HepG2 (cell line): ENCODE measurements at regions not wholly inside any gene's neighbourhood (a gene's known extent, or its start where the extent isn't known, plus 50 kb on each side); places are given as distances from the start of the nearest gene placed in this dataset.

Experiments
- ATAC-seq: fragments of 200-7000 bp; cut with Tn5 transposase; 3 replicates; pipeline ENCODE4 v1.9.1; 2020; ENCODE audit warnings: mild to moderate bottlenecking, moderate library complexity
- BruUV-seq: library from RNA; stranded (reverse); fragments of 400-500 nt; replicated peaks from 2 replicates; lab custom pipeline; 2021; lab: Mats Ljungman, UMichigan
- CTCF ChIA-PET: fragments of 300-600 bp; formaldehyde crosslinking; extraction: SDS; loops from one replicate; lab custom pipeline; 2021; ENCODE audit warnings: low total read pairs, inconsistent platforms, low intra/inter-chr PET ratio; lab: Yijun Ruan, JAX
- POLR2A ChIA-PET: fragments of 350-600 bp; sonication (Branson Sonifier 250); formaldehyde crosslinking; loops from one replicate; lab custom pipeline; 2020; ENCODE audit warnings: antibody characterized with exemption, inconsistent platforms; lab: Yijun Ruan, JAX
- DNase-seq: peaks from one replicate; pipeline ENCODE4 v3.0.0-alpha.2; 2015; ENCODE audit warnings: low spot score
- FAIRE-seq: peaks from 3 replicates; lab custom pipeline; 2011; peaks lifted over from hg19 to GRCh38; lab: Jason Lieb, UNC
- H2AFZ ChIP-seq: one replicate; pipeline ENCODE4 v1.6.1; 2011; ENCODE audit warnings: low read length, inconsistent platforms
- H3K27ac ChIP-seq: fragments of 300-600 bp; 3 replicates; pipeline ENCODE4 v1.8.0; 2011; ENCODE audit warnings: mixed run types, mild to moderate bottlenecking, mixed read lengths, low read length, inconsistent platforms; ENCODE audit not compliant: insufficient read depth; ENCODE audit errors: extremely low read length
- H3K27me3 ChIP-seq, 2 experiments: fragments of 200-600 bp in 1 of 2; 2 replicates in 1 of 2; 3 replicates in 1 of 2; pipeline versions ENCODE4 v1.6.0 to v1.8.0; 2011; ENCODE audit warnings: low read length in 2 of 2, mild to moderate bottlenecking in 2 of 2, moderate library complexity in 2 of 2, inconsistent platforms in 1 of 2; ENCODE audit not compliant: insufficient read depth in 2 of 2, control insufficient read depth in 1 of 2
- H3K36me3 ChIP-seq, 2 experiments: fragments of 200-600 bp in 1 of 2; replicated peaks in 1 of 2; 2 replicates in 1 of 2; 3 replicates in 1 of 2; pipeline versions ENCODE4 v1.5.1 to v1.8.0; 2011; ENCODE audit warnings: low read length in 2 of 2, inconsistent platforms in 1 of 2; ENCODE audit not compliant: insufficient read depth in 2 of 2, control insufficient read depth in 1 of 2
- H3K4me1 ChIP-seq: 2 replicates; pipeline ENCODE4 v1.5.1; 2012; ENCODE audit warnings: low read length, inconsistent platforms; ENCODE audit not compliant: insufficient read depth
- H3K4me2 ChIP-seq: 2 replicates; pipeline ENCODE4 v1.6.0; 2011; ENCODE audit warnings: low read depth, low read length, inconsistent platforms
- H3K4me3 ChIP-seq, 3 experiments: fragments of 200-600 bp in 1 of 3; sonication (generic), shearing (Covaris generic) in 1 of 3; replicated peaks in 1 of 3; 2 replicates each; pipeline ENCODE4 v1.5.1; 2011 to 2016; ENCODE audit warnings: low read length in 3 of 3, inconsistent platforms in 2 of 3, low read depth in 2 of 3, mild to moderate bottlenecking in 2 of 3, control low read depth in 1 of 3, mixed read lengths in 1 of 3; ENCODE audit not compliant: insufficient read depth in 1 of 3
- H3K79me2 ChIP-seq: one replicate; pipeline ENCODE4 v1.6.1; 2011; ENCODE audit warnings: low read length, inconsistent platforms; ENCODE audit not compliant: insufficient read depth
- H3K9ac ChIP-seq: 2 replicates; pipeline ENCODE4 v1.6.0; 2011; ENCODE audit warnings: mild to moderate bottlenecking, low read depth, low read length, inconsistent platforms; ENCODE audit not compliant: insufficient read depth
- H3K9me3 ChIP-seq: 2 replicates; pipeline ENCODE4 v1.5.1; 2012; ENCODE audit warnings: mild to moderate bottlenecking, low read length
- H4K20me1 ChIP-seq: 2 replicates; pipeline ENCODE4 v1.6.0; 2011; ENCODE audit warnings: inconsistent platforms, mild to moderate bottlenecking, low read length, moderate library complexity; ENCODE audit not compliant: insufficient read depth
- FOXK2 ChIP-seq: fragments of 450-650 bp; IDR thresholded peaks from 2 replicates; pipeline ENCODE4 v1.6.1; 2016
- HMG20A ChIP-seq: IDR thresholded peaks from 2 replicates; pipeline ENCODE4 v1.6.1; 2016; ENCODE audit warnings: borderline replicate concordance
- IKZF1 ChIP-seq: fragments of 450-650 bp; IDR thresholded peaks from 2 replicates; pipeline ENCODE4 v1.7.1; 2016
- KDM1A ChIP-seq: IDR thresholded peaks from 2 replicates; pipeline ENCODE4 v1.6.1; 2016; ENCODE audit warnings: missing compliant biosample characterization
- KDM2A ChIP-seq: sonication (generic); formaldehyde crosslinking; IDR thresholded peaks from 2 replicates; pipeline ENCODE4 v1.4.0; 2020; ENCODE audit warnings: low read depth, missing genetic modification reagents, borderline replicate concordance
- LBX2 ChIP-seq: sonication (generic); formaldehyde crosslinking; IDR thresholded peaks from 2 replicates; pipeline ENCODE4 v1.5.0; 2020; ENCODE audit warnings: missing genetic modification reagents, mild to moderate bottlenecking, borderline replicate concordance
- MXD3 ChIP-seq: IDR thresholded peaks from 2 replicates; pipeline ENCODE4 v1.6.1; 2016; ENCODE audit warnings: mild to moderate bottlenecking, missing biosample characterization, missing genetic modification reagents
- SNAPC4 ChIP-seq: sonication (generic); formaldehyde crosslinking; IDR thresholded peaks from 2 replicates; pipeline ENCODE4 v1.4.0; 2020; ENCODE audit warnings: mild to moderate bottlenecking, missing genetic modification reagents
- SP140L ChIP-seq: sonication (generic); formaldehyde crosslinking; IDR thresholded peaks from 2 replicates; pipeline ENCODE4 v1.4.0; 2020; ENCODE audit warnings: missing genetic modification reagents, borderline replicate concordance
- TFAP4 ChIP-seq: sonication (generic); IDR thresholded peaks from 2 replicates; pipeline ENCODE4 v1.6.1; 2016; ENCODE audit warnings: low read depth, borderline replicate concordance
- ZFP36L1 ChIP-seq: sonication (generic); formaldehyde crosslinking; IDR thresholded peaks from 2 replicates; pipeline ENCODE4 v1.8.0; 2022; ENCODE audit warnings: mild to moderate bottlenecking, missing genetic modification reagents, moderate library complexity
- ZFP41 ChIP-seq: sonication (generic); formaldehyde crosslinking; IDR thresholded peaks from 2 replicates; pipeline ENCODE4 v1.4.0; 2020; ENCODE audit warnings: mild to moderate bottlenecking, missing genetic modification reagents, borderline replicate concordance
- ZKSCAN8 ChIP-seq: IDR thresholded peaks from 2 replicates; pipeline ENCODE4 v1.6.1; 2016; ENCODE audit warnings: borderline replicate concordance, missing genetic modification reagents, missing compliant biosample characterization
- ZNF224 ChIP-seq: sonication (generic); formaldehyde crosslinking; IDR thresholded peaks from 2 replicates; pipeline ENCODE4 v1.5.0; 2020; ENCODE audit warnings: mild to moderate bottlenecking, missing genetic modification reagents
- ZNF260 ChIP-seq: sonication (generic); formaldehyde crosslinking; IDR thresholded peaks from 2 replicates; pipeline ENCODE4 v1.4.0; 2020; ENCODE audit warnings: missing genetic modification reagents, low read depth, mild to moderate bottlenecking, borderline replicate concordance
- ZNF3 ChIP-seq: IDR thresholded peaks from 2 replicates; pipeline ENCODE4 v1.7.0; 2017; ENCODE audit warnings: inconsistent platforms
- ZNF746 ChIP-seq: sonication (generic); formaldehyde crosslinking; IDR thresholded peaks from 2 replicates; pipeline ENCODE4 v1.8.0; 2022; ENCODE audit warnings: mild to moderate bottlenecking, missing genetic modification reagents
- ZNF749 ChIP-seq: sonication (generic); formaldehyde crosslinking; IDR thresholded peaks from 2 replicates; pipeline ENCODE4 v1.8.0; 2022; ENCODE audit warnings: mild to moderate bottlenecking, missing genetic modification reagents, moderate library complexity, borderline replicate concordance
- WGBS: methylation state at CpG from one replicate; pipeline ENCODE4 v1.1.6; 2017; ENCODE audit warnings: low lambda C conversion rate; 5-methylcytosine and 5-hydroxymethylcytosine counted together
- in situ Hi-C: cut with HindIII; loops from 2 replicates; pipeline ENCODE4 v1.10.0; 2017; ENCODE audit warnings: low pct_unique_long_range_greater_than_20kb; ENCODE audit not compliant: extremely low pct_ligation_motif_present
- intact Hi-C: fragments of 100-400 bp; cut with micrococcal nuclease; formaldehyde crosslinking; loops from one replicate; pipeline ENCODE4 v1.10.0; 2022; ENCODE audit not compliant: unreplicated experiment

GRCh38 chr14:23862513-23862912 is 91.1 kb upstream of the DHRS4 start:
- intact Hi-C loops (no loop called here), in situ Hi-C loops (no loop called here)
- Histone ChIP-seq H3K9me3 (no peaks in the 10 kb centered on the region), H3K9ac (no peak overlapping the region), H3K4me2 (no peak overlapping the region), H3K4me1 (no peaks in the 10 kb centered on the region; the same call in 1 of the 2 replicates), H4K20me1 (no peaks in the 10 kb centered on the region), H2AFZ (no peak overlapping the region), H3K27ac (no peak overlapping the region), H3K36me3 (no peaks in the 10 kb centered on the region), H3K79me2 (no peaks in the 10 kb centered on the region), H3K4me3 (no peak overlapping the region), H3K27me3 (peaks cover 0 to 13% of the 10 kb centered on the region in 2 experiments; a peak in 2 of 5 replicates)
- BruUV-seq, result no TSS peak
- ChIA-PET CTCF (no interaction called here), POLR2A (interaction anchor here (1.2 kb wide), 1 partner anchor 227 kb away, joined by 3 read pairs; the partner anchor contains the start of gene DHRS2)
- TF ChIP-seq KDM2A (CRISPR knock-in tag) (no peak), SP140L (CRISPR knock-in tag) (no peak), MXD3 (CRISPR knock-in tag) (no peak), ZNF224 (no peak), ZKSCAN8 (no peak), ZNF749 (no peak), LBX2 (CRISPR knock-in tag) (no peak), TFAP4 (no peak), ZFP36L1 (CRISPR knock-in tag) (no peak), SNAPC4 (CRISPR knock-in tag) (no peak), ZFP41 (no peak), IKZF1 (no peak), ZNF746 (CRISPR knock-in tag) (no peak), HMG20A (no peak), ZNF3 (CRISPR knock-in tag) (no peak), FOXK2 (no peak), ZNF260 (no peak), KDM1A (CRISPR knock-in tag) (no peak)
- FAIRE-seq (no peak), ATAC-seq (no peak), DNase-seq (no peak)
- 41% methylated on average over 2 of the region's 2 CpGs for WGBS
